Activated T-helper 1 cell treated with anti-CD3 and anti-CD28 coated beads, Interleukin-2, amount 50 U/mL, for 16 hours (primary cell): ENCODE measurements at regions not wholly inside any gene's neighbourhood (a gene's known extent, or its start where the extent isn't known, plus 50 kb on each side); places are given as distances from the start of the nearest gene placed in this dataset.
"Not testable (repeated sequence)": the region's sequence is repeated elsewhere in the genome, so short reads cannot be mapped to it uniquely, and the experiment has no call there.

Experiments used
- DNase-seq, 2 donors: peaks; one replicate each; pipeline ENCODE4 v3.0.0-alpha.2; 2020; ENCODE audit warnings: low read depth in 1 of 2, low spot score in 1 of 2

DNA sequence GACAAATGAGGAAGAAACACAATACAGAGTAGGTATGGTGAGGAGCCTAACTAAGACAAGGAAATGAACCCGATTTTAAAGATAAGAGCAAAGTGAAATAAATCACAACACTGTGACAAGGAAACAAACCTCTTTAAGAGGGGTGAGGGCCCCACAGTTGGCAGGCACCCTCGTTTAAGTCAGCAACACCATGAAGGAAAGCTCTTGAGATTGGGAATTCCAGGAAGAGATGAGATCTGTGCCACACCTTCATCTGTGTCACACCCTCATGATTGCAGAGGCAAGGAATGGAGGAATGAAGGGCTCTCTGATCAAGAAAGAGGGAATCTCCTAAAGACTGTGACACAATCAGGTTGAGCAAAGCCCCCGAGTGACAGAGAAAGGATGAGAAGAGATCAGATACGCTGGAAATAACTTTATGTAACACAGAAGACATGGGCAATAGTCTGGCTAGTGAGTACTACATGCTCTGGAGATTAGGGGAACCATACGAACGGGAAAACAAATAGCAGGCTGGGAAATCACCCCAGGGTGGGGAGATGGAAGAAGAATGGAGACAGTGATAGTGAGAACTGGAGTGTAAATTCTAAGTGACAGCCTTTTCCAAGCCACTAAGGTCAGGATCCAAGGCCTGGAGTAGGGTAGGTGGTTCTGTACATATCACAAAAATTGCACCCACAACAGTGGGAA, 51.7 kb upstream of the TERB2 start:
- DNase-seq: not testable (repeated sequence)
